ENCODE measurements at regions not wholly inside any gene's neighbourhood (a gene's known extent, or its start where the extent isn't known, plus 50 kb on each side); places are given as distances from the start of the nearest gene placed in this dataset.

DNA sequence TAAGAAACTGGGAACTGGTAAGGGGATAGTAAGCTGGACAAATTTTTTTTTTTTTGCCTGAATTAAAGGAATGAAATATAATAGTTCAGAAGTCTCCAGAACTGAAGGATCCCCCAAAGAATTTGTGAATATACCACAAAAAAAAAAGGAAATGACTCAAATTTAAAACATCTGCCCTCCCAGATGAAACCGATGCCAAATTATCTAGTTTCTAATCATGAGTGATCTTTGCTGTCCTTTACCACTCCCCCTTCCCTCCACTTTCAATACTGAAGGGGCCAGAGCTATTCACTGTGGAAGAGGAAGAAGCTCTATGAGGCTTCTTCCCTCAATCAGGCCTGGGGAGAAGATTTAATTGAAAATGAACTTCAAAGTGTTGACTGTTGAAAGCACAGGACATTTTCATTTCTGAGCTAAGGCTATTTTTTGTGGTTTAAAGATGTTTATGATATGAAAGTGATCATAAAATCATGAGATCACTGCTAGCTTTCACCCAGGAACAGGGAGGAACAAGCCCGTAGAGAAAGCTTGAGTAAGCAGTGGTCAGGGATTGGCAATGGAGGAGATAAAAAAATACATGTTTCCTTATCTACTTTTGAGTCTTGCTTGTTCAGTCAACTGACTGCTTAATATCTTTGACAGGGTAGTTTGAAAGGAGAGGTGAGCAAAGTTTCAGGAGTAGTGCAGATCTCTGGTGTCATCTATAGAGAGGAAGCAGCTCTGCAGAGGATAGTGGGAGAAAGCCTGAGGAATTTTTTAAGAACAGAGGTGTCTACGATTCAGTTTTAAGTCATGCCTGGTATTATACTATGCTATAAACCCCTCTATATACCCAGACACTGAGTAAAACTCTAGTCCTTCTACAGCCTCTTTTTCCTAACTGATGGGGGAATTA, 409.5 kb upstream of the FIGN start:
- TF ChIP-seq, protein P1, sequence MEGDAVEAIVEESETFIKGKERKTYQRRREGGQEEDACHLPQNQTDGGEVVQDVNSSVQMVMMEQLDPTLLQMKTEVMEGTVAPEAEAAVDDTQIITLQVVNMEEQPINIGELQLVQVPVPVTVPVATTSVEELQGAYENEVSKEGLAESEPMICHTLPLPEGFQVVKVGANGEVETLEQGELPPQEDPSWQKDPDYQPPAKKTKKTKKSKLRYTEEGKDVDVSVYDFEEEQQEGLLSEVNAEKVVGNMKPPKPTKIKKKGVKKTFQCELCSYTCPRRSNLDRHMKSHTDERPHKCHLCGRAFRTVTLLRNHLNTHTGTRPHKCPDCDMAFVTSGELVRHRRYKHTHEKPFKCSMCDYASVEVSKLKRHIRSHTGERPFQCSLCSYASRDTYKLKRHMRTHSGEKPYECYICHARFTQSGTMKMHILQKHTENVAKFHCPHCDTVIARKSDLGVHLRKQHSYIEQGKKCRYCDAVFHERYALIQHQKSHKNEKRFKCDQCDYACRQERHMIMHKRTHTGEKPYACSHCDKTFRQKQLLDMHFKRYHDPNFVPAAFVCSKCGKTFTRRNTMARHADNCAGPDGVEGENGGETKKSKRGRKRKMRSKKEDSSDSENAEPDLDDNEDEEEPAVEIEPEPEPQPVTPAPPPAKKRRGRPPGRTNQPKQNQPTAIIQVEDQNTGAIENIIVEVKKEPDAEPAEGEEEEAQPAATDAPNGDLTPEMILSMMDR (IDR thresholded peaks at IDR 0.05): no peak
- TF ChIP-seq POLR2A (IDR thresholded peaks at IDR 0.05) (no peak), POLR2AphosphoS5 (IDR thresholded peaks at IDR 0.05) (no peak)

All from suprapubic skin (tissue), 4 donors.